HAP-1 (cell line): ENCODE measurements at regions not wholly inside any gene's neighbourhood (a gene's known extent, or its start where the extent isn't known, plus 50 kb on each side); places are given as distances from the start of the nearest gene placed in this dataset.

ENCODE experiments used
- DNase-seq, 2 experiments: peaks; one replicate each; pipeline ENCODE4 v3.0.0-alpha.2; 2016 to 2020; ENCODE audit warnings: low spot score in 2 of 2
- H3K27me3 ChIP-seq: fragments of 250-450 bp; sonication (Bioruptor Pico); 2 replicates; pipeline ENCODE4 v1.5.1; 2020; ENCODE audit warnings: low read depth, mild to moderate bottlenecking, moderate library complexity
- H3K36me3 ChIP-seq: fragments of 250-450 bp; sonication (Bioruptor Pico); replicated peaks from 2 replicates; pipeline ENCODE4 v1.5.1; 2020; ENCODE audit warnings: mild to moderate bottlenecking
- H3K4me1 ChIP-seq: fragments of 250-450 bp; sonication (Bioruptor Pico); 2 replicates; pipeline ENCODE4 v1.5.1; 2020; ENCODE audit warnings: mild to moderate bottlenecking
- H3K4me3 ChIP-seq: fragments of 250-450 bp; sonication (Bioruptor Pico); 2 replicates; pipeline ENCODE4 v1.5.1; 2020; ENCODE audit warnings: mild to moderate bottlenecking, moderate library complexity
- H3K9me3 ChIP-seq: fragments of 250-450 bp; sonication (Bioruptor Pico); 2 replicates; pipeline ENCODE4 v1.5.1; 2020; ENCODE audit warnings: mild to moderate bottlenecking, moderate library complexity
- in situ Hi-C: fragments of 300-500 bp; cut with MboI; formaldehyde crosslinking; loops from 3 replicates; pipeline ENCODE4 v1.14.3; 2020; ENCODE audit warnings: low sequenced_read_pairs, inconsistent platforms, mixed read lengths

DNA sequence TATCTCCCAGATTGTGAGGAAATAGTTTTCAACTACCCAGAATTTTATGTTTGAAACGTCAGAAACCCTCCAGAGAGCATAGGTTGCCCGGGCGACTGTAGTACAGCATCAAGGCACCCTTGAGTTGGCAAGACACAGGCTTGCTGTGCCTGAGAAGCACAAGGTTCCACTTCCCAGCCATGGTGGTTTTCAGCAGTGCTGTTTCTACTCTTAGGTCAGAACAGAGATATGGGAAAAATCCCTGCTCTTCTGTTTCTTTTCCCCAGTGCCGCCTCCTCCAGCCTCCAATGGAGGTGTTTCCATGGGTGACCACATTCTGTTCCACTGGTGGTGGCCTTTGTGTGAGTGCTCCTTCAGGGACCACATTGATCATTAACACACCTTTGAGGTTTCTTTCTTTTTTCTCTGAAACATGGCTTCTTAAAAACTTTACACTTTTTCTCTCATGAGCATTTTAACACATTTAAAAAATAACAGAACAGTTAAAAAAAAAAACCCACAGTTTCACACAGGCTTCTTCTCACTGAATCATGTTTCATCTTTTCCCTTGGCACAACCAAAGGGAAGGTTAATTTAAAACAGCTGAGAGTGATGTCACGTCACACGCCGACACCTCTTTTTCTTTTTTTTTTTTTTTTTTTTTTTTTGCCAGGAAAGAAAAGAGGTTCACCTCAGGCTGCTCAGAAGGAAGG lies 229.3 kb upstream of the HDAC4 start:
- DNase-seq = no peak
- H3K27me3 ChIP-seq = no peaks in the 10 kb centered on the region

DNA sequence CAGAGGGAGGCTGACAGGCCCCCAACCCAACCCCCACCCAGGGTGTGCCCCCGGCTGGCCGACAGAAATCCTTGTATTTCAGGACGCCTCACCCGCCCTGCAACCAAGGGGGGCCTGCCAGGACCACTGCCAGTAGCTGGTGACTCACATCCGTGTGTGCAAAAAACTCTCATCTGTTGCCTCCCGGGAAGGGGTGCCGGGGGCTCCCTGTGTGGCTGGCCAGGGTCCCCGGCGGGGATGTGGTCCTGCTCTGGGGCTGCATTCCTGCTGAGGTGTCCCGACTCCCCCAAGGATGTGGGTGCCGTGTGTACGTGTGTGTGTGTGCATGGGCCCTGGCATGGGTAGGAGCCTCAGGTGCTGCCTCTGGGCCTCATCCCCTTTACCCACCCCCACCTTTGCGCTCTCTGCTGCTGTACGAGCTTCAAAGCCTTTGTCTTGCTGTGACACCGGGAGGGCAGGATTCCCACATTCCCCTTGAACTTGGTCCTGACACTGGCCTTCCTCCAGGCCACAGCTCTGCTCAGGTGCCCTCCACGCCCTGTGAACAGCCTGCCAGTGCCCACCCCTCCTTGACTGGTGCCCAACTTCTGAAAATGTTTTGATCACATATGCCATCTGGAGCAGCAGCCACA lies 226.3 kb upstream of the HDAC4 start:
- Histone ChIP-seq H3K9me3 (no peaks in the 10 kb centered on the region), H3K4me3 (no peak overlapping the region), H3K27me3 (no peaks in the 10 kb centered on the region), H3K4me1 (no peaks in the 10 kb centered on the region), H3K36me3 (no peaks in the 10 kb centered on the region)
- in situ Hi-C loops = no loop called here
- no peak for DNase-seq

More for the DNA sequence above, 229.3 kb upstream of the HDAC4 start:
- in situ Hi-C loops = no loop called here
- H3K4me3 ChIP-seq = no peak overlapping the region
- H3K9me3 ChIP-seq = no peaks in the 10 kb centered on the region
- H3K36me3 ChIP-seq = no peaks in the 10 kb centered on the region
- no peaks in the 10 kb centered on the region for H3K4me1 ChIP-seq

GRCh38 chr2:239625971-239626734 lies 225.3 kb upstream of the HDAC4 start:
- Histone ChIP-seq H3K27me3 (no peaks in the 10 kb centered on the region), H3K36me3 (no peaks in the 10 kb centered on the region), H3K4me1 (no peaks in the 10 kb centered on the region), H3K9me3 (no peaks in the 10 kb centered on the region), H3K4me3 (no peak overlapping the region)
- in situ Hi-C loops = no loop called here
- no peak for DNase-seq

DNA sequence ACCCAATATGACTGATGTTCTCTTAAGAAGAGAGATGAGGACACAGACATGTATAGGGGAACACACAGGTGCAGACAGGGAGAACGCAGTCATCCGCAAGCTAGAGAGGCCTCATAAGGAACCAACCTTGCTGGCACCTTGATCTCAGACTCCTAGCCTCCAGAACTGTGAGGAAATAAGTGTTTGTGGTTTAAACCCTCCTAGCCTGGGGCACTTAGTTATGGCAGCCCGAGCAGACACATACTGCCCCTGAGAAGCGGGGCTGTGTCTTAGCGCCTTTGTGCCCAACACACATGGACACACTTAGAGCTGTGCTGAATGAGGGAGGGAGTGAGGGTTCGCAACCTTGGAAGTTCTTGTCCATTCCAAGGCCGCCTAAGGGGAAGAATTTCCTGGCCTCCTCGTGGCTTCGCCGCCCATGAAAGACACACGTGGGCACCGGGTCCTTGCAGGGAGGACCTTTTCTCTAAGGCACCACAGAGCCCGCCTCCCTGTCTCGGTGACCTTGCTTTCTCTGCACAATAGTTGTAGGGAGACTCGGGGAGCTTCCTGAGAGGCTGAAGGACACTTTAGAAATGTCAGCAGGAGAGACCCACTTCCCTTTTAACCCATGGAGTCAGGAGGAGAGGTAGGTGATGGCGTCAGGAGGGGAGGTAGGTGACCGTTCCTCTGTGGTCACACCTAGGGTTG lies 224.5 kb upstream of the HDAC4 start:
- no peaks in the 10 kb centered on the region for H3K36me3 ChIP-seq
- H3K9me3 ChIP-seq = no peaks in the 10 kb centered on the region
- H3K4me1 ChIP-seq = no peaks in the 10 kb centered on the region
- no peaks in the 10 kb centered on the region for H3K27me3 ChIP-seq
- in situ Hi-C loops = no loop called here
- DNase-seq = no peak
- H3K4me3 ChIP-seq = no peak overlapping the region

DNA sequence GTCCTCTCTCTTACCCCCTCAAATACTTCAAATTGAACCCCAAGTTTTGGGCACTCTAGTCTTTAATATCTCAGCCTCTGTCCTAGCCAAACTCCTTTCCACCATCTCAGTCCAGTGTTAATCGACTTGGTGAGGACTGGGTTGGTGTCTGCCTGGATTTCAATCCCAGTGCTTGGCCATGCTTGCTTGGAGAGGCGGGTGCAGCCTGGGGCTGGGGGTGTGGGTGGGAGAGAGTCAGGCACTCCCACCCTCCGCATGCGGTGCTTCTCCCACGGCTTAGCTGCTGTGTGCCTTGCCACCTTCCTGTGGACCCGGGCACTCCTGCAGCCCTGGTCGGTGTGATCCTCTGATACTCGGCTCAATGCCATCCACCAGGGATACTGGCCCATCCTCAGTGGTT lies 220.8 kb upstream of the HDAC4 start:
- no peak for DNase-seq
- in situ Hi-C loops = no loop called here
- H3K27me3 ChIP-seq = no peaks in the 10 kb centered on the region

DNA sequence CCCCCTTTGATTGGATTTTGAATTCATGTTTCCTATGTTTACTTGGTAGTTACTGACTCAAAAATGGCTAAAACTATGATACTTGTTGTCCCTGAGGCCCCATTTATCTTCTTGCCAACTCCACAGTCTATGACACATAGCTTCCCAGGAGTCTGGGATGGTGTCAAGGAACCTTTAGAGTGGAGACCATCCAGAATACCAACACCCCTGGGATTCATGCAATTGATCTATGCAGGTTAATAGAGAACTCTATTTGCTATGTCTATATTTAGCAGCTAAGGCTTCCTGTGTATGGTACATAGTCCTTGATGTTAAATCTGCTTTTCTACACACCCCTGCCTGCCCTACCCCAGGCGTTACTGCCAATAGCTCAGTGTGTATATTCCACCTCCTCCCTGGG lies 218.5 kb upstream of the HDAC4 start:
- no peaks in the 10 kb centered on the region for H3K36me3 ChIP-seq
- no peaks in the 10 kb centered on the region for H3K4me1 ChIP-seq
- in situ Hi-C loops = no loop called here
- H3K9me3 ChIP-seq = no peaks in the 10 kb centered on the region
- H3K27me3 ChIP-seq = no peaks in the 10 kb centered on the region
- DNase-seq = no peak
- H3K4me3 ChIP-seq = no peak overlapping the region

More for the DNA sequence above, 220.8 kb upstream of the HDAC4 start:
- no peaks in the 10 kb centered on the region for H3K4me1 ChIP-seq
- H3K36me3 ChIP-seq = no peaks in the 10 kb centered on the region
- H3K9me3 ChIP-seq = no peaks in the 10 kb centered on the region
- no peak overlapping the region for H3K4me3 ChIP-seq

- H3K4me1 ChIP-seq = no peaks in the 10 kb centered on the region
- no peak overlapping the region for H3K4me3 ChIP-seq
- H3K27me3 ChIP-seq = no peaks in the 10 kb centered on the region
- H3K36me3 ChIP-seq = no peaks in the 10 kb centered on the region
- no peak for DNase-seq
- no peaks in the 10 kb centered on the region for H3K9me3 ChIP-seq
- in situ Hi-C loops = no loop called here
These were observed 215.9 kb upstream of the HDAC4 start for GRCh38 chr2:239616729-239617128.

DNA sequence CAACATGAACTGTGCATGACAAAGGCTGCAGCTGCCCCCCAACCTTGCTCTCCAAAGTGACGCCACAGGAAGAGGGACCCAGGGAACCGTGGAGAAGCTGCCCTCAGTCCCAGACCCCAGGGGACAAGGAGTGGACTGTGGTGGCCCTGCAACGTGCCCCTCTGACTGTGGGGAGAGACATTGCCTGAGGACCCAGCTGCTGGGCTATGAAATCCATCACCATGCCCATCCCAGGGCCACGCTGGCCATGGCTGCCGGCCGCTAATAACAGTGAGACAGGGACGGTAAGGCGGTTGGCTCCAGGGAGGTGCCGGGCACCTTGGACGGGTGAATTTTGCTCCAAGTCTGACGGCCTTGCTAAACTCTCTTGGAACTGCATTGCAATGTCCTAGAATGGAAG lies 211.3 kb upstream of the HDAC4 start:
- no peaks in the 10 kb centered on the region for H3K9me3 ChIP-seq
- H3K36me3 ChIP-seq = no peaks in the 10 kb centered on the region
- DNase-seq = no peak
- no peaks in the 10 kb centered on the region for H3K4me1 ChIP-seq
- in situ Hi-C loops = no loop called here
- no peaks in the 10 kb centered on the region for H3K27me3 ChIP-seq
- no peak overlapping the region for H3K4me3 ChIP-seq

- no peak for DNase-seq
- H3K27me3 ChIP-seq = no peaks in the 10 kb centered on the region
- no peaks in the 10 kb centered on the region for H3K4me1 ChIP-seq
- in situ Hi-C loops = no loop called here
- no peak overlapping the region for H3K4me3 ChIP-seq
- no peaks in the 10 kb centered on the region for H3K36me3 ChIP-seq
- H3K9me3 ChIP-seq = no peaks in the 10 kb centered on the region
These were observed 210.5 kb upstream of the HDAC4 start for GRCh38 chr2:239611222-239611795.

DNA sequence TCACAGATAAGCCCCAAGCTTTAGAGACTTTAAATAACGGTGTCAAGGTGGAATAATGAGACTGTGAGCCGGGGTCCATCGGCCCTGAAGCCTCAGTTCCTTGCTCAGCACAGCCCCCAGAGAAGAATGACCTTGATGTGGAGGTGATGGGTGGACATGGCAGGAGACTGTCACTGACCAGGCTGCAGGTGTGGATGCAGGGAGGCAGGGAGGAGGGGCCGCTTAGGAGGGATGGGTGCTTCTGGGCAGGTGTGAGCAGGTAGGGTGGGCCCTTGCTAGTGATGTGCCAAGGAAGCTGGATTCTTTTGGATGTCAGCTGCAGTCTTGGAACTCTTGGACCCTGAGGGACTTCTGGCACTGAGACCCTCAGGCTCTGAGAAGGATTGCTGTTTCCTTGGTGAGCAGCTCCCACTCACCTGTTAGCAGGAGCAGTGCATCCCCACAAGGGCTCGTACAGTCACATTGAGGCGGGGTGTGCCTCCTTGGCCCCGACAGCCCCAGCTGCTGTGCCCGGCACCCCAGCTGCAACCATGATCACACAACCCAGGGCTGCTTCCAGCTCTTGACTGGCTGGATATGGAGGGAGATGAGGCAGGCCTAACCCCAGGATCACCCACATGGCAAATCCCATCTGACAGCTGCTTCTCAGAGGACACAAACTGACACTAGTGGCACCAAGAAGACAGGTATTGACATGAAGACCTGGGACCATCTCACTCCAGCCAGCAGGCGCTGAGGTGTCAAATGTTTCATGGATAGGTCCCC lies 209.8 kb upstream of the HDAC4 start:
- H3K4me3 ChIP-seq = no peak overlapping the region
- no peaks in the 10 kb centered on the region for H3K27me3 ChIP-seq
- in situ Hi-C loops = no loop called here
- no peak for DNase-seq
- no peaks in the 10 kb centered on the region for H3K36me3 ChIP-seq
- no peaks in the 10 kb centered on the region for H3K4me1 ChIP-seq
- H3K9me3 ChIP-seq = no peaks in the 10 kb centered on the region

- H3K27me3 ChIP-seq = no peaks in the 10 kb centered on the region
These were observed 208.9 kb upstream of the HDAC4 start for GRCh38 chr2:239609607-239610310.

GRCh38 chr2:239609162-239609561 lies 208.3 kb upstream of the HDAC4 start:
- no peak for DNase-seq
- no peaks in the 10 kb centered on the region for H3K36me3 ChIP-seq
- no peaks in the 10 kb centered on the region for H3K4me1 ChIP-seq
- H3K4me3 ChIP-seq = no peak overlapping the region
- no peaks in the 10 kb centered on the region; the same call in 1 of the 2 replicates for H3K27me3 ChIP-seq
- H3K9me3 ChIP-seq = no peaks in the 10 kb centered on the region
- in situ Hi-C loops = no loop called here

More at GRCh38 chr2:239609607-239610310, 208.9 kb upstream of the HDAC4 start:
- Histone ChIP-seq H3K9me3 (no peaks in the 10 kb centered on the region), H3K4me3 (no peak overlapping the region), H3K4me1 (no peaks in the 10 kb centered on the region), H3K36me3 (no peaks in the 10 kb centered on the region)
- DNase-seq = no peak
- in situ Hi-C loops = no loop called here
